Fibroblast of mammary gland (primary cell): ENCODE measurements at regions not wholly inside any gene's neighbourhood (a gene's known extent, or its start where the extent isn't known, plus 50 kb on each side); places are given as distances from the start of the nearest gene placed in this dataset.

Experiments used
- DNase-seq: peaks from one replicate; pipeline ENCODE4 v3.0.0-alpha.2; 2010; ENCODE audit warnings: low read depth
- H3K4me3 ChIP-seq: 2 replicates; pipeline ENCODE4 v1.5.1; 2011; ENCODE audit warnings: low read depth, mild to moderate bottlenecking, low read length, moderate library complexity; ENCODE audit not compliant: control insufficient read depth
- TF ChIP-seq, protein P1 (sequence below): conservative IDR thresholded peaks from 2 replicates; pipeline ENCODE4 v1.5.1; 2011; ENCODE audit warnings: low read depth, low read length, inconsistent platforms; ENCODE audit not compliant: control insufficient read depth, insufficient read depth

DNA sequence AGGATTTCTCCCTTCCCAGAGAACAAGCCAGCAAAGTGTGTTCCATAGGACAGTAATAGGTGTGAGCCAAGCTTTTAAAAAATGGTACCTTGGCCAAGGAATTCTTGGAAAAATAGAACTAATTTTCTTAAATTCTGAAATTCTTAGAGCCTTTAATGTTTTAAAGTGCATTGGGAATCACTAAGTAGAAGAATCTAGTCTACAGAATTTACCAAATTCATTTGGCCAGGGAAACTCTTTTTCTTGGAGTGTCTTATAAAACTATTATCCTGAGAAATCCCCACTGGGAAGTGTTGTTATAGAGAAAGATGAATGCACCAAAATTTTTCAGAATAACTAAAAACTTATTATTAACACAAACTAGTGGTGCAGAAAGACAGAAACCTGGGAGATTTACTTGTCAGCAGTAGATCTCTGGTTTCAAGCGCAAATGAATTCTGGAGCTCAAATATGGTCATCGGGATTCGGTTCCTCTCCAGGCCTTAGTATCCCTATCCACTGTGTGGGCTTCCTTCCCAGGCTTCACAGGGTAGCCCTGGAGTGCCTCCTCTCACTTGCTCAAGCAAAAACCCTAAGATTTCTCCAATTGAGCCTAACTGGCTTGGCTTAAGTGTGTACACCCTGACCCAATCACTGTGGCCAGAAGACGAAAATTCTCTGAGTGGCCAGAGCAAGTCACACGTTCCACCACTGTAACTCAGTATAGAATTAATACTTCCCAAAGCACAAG lies 217.8 kb downstream of the CHD9NB start:
- H3K4me3 ChIP-seq, result no peak overlapping the region
- DNase-seq, result no peak
- TF ChIP-seq, protein P1, sequence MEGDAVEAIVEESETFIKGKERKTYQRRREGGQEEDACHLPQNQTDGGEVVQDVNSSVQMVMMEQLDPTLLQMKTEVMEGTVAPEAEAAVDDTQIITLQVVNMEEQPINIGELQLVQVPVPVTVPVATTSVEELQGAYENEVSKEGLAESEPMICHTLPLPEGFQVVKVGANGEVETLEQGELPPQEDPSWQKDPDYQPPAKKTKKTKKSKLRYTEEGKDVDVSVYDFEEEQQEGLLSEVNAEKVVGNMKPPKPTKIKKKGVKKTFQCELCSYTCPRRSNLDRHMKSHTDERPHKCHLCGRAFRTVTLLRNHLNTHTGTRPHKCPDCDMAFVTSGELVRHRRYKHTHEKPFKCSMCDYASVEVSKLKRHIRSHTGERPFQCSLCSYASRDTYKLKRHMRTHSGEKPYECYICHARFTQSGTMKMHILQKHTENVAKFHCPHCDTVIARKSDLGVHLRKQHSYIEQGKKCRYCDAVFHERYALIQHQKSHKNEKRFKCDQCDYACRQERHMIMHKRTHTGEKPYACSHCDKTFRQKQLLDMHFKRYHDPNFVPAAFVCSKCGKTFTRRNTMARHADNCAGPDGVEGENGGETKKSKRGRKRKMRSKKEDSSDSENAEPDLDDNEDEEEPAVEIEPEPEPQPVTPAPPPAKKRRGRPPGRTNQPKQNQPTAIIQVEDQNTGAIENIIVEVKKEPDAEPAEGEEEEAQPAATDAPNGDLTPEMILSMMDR, result no peak

DNA sequence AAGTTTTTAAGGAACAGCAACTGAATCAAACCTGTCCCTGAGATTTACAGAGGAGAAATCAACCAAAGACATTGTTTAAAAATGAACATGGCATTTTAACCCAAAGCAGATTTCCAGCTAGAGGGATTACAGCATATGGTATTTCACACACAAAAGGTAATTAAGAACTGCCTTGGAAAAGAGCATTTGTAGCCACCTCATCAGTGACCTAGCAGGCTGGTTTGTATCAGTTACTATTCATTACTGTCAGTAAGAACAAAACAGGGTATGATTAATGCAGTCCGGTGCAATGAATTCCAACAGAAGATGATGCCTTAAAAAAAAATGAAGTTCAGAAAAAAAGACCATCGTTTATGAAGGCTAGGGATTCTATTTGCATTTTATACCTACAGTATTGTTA lies 219.9 kb downstream of the CHD9NB start:
- TF ChIP-seq, protein P1, result no peak
- no peak for DNase-seq
- no peak overlapping the region for H3K4me3 ChIP-seq

DNA sequence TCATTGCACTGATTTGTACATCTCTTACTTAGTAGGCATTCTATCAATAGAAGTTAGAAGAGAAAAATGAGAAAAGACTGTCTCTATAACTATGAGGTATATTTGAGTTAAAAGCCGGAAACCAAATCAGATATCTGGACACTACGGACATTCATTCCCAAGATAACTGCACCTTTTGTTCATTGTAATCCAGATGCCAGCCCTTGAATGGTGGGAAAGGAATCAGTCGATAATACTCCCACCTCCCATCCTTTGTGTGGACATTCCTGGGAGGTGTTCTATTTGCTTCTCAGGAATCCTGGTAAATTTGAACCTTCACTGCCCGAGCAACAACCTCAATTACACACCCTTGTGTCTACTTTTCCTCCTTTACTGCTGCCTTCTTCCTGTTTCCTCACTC lies 225.2 kb downstream of the CHD9NB start:
- DNase-seq, result no peak
- no peak overlapping the region for H3K4me3 ChIP-seq
- TF ChIP-seq, protein P1, result no peak

DNA sequence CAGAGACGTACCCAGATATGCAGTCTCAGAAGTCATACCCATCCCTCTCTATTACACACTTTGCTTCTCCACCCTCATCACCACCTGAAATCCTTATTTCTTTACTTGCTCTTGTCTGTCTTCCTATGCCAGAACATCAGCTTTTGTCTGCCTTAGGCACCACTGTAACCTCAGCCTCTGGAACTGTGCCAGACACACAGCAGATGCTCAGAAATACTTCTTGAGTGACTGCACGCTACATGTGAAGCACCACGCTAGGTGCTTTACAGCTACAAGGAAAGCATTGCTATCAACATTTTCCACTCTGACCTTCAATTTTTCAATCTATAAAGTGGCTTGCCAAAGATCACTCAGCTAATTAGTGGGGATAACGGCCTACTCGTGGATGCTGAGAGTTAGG lies 226.8 kb downstream of the CHD9NB start:
- H3K4me3 ChIP-seq, result no peak overlapping the region
- no peak for DNase-seq
- TF ChIP-seq, protein P1, result no peak

DNA sequence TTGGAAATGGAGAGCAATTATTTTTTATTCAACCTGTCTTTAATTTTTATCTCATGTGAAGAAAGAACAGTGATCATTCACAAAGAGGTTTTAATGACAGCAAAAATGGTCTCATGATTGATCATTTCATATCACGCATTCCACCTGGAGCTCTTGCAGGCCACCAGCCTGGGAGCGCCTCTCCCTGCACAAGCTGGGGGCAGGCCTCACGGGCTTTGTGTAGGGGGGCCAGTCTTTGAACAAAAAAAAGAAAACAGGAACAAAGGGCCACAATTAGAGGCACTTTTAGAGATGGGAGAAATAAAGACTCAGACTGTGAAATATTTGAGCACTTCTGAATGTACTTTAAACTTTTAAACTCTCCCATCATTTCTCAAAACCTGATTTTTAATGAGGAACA lies 232.9 kb downstream of the CHD9NB start:
- no peak for DNase-seq
- TF ChIP-seq, protein P1, result no peak
- no peak overlapping the region for H3K4me3 ChIP-seq

DNA sequence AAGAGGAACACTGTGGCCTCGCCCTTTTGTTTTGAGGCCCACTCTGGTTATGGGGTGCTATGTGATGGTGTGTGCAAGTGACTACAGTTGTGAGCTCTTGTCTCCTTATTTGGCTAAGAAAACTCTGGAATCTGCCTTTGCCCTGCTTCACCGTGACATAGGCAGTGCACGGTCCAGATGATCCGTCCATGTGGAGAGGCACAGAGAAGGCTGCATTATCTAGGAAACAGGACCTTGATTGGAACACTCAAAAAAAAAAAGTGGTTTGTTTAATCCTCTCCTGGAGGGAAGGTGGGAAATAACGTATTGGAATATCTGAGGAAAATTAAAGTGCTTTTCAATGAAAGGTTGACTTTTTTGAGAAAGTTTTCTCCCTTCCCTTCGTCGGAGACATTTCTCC lies 233.3 kb downstream of the CHD9NB start:
- TF ChIP-seq, protein P1, result no peak
- H3K4me3 ChIP-seq, result no peak overlapping the region
- DNase-seq, result no peak

DNA sequence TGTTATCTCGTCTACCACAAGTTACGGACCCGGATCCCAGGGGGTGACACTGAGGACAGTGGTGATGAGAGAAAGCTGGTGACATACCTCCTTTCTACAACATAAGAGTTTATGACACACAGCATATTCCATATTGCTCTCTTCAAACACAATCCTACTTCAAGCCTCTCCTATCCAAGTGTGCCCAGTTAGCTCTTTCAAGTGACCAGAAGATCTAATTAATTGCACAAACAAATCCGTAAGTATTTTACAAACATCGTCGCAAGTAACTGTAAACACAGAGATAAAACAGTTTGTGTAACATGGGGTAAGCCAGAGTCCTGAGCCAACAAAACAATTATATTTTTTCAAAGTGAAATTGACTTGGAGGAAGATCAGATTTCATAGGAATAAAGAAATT lies 235.0 kb downstream of the CHD9NB start:
- DNase-seq, result no peak
- H3K4me3 ChIP-seq, result no peak overlapping the region
- TF ChIP-seq, protein P1, result no peak
